Calu3 (cell line): ENCODE measurements at regions not wholly inside any gene's neighbourhood (a gene's known extent, or its start where the extent isn't known, plus 50 kb on each side); places are given as distances from the start of the nearest gene placed in this dataset.

Source experiments
- BruUV-seq: library from RNA; stranded (reverse); fragments of 400-500 nt; replicated peaks from 2 replicates; lab custom pipeline; 2021; lab: Mats Ljungman, UMichigan
- CTCF ChIA-PET: fragments of 300-600 bp; sonication (Branson Sonifier 250); formaldehyde crosslinking; loops from one replicate; lab custom pipeline; 2022; ENCODE audit warnings: antibody characterized with exemption; lab: Charles Lee
- DNase-seq: peaks from one replicate; pipeline ENCODE4 v3.0.0; 2022
- H3K27ac Mint-ChIP-seq: one replicate; pipeline ENCODE4 v1.8.0; 2022; ENCODE audit warnings: mixed read lengths; ENCODE audit not compliant: unreplicated experiment
- H3K27me3 Mint-ChIP-seq: one replicate; pipeline ENCODE4 v1.8.0; 2022; ENCODE audit warnings: mixed read lengths; ENCODE audit not compliant: unreplicated experiment
- H3K36me3 Mint-ChIP-seq: one replicate; pipeline ENCODE4 v1.8.0; 2022; ENCODE audit warnings: mild to moderate bottlenecking, moderate library complexity, mixed read lengths; ENCODE audit not compliant: insufficient read depth, unreplicated experiment
- H3K4me1 Mint-ChIP-seq: one replicate; pipeline ENCODE4 v1.8.0; 2022; ENCODE audit warnings: mild to moderate bottlenecking, low read depth, mixed read lengths; ENCODE audit not compliant: unreplicated experiment
- H3K4me3 Mint-ChIP-seq: one replicate; pipeline ENCODE4 v1.8.0; 2022; ENCODE audit warnings: mild to moderate bottlenecking, low read depth, moderate library complexity, mixed read lengths; ENCODE audit not compliant: unreplicated experiment
- H3K9me3 Mint-ChIP-seq: one replicate; pipeline ENCODE4 v1.8.0; 2022; ENCODE audit warnings: low read depth, mixed read lengths; ENCODE audit not compliant: unreplicated experiment
- intact Hi-C: fragments of 100-400 bp; cut with micrococcal nuclease; formaldehyde crosslinking; loops from one replicate; pipeline ENCODE4 v1.10.0; 2022; ENCODE audit not compliant: unreplicated experiment
- TF ChIP-seq, protein P1 (sequence below): fragments of 200-600 bp; IDR thresholded peaks from one replicate; pipeline ENCODE4 v1.8.0; 2022; ENCODE audit warnings: antibody characterized with exemption; ENCODE audit not compliant: unreplicated experiment

DNA sequence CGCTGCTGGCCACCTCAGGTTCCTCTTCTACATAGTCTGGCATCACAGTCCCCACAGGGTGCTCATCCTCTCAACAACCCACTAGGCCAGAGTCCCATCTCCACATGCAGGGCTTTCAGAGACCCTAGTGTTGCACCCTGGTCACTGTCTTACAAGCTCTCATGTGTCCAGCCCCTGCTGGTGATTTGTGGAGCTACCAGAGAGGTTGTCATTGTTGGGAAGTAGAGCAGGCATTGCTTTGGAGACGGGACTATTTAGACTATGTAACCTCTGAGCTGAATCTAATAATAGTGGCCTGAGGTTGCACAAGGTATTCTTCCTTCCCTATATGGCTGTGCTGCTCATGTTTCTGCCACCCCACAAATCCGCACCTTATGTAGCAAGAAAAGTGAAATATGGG, 135.3 kb upstream of the VWC2 start:
- no TSS peak for BruUV-seq

DNA sequence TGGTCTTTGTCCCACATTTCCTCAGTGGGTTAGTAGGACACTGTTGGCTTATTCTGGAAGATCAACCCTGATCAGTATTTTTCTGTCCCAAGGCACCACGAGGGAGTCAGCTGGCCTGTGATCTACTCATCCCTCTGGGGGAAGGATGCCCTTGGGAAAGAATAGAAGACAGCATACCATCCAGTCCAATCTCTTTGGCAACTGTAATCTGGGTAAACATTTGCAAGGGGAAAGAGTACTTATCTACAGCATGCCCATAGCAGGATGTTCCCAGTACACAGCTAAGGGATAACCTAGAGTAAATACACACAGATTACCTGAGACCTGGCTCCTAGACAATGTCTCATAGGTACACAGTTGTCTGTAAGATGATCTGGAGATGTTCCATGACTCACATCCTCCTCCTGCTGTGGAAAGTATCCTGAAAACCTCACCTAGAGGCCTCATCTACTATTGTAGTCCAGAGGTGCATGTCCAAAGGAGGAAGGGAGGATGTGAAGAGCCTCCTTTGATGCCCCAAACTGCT, 134.3 kb upstream of the VWC2 start:
- intact Hi-C loops: no loop called here
- Mint-ChIP-seq H3K36me3 (no peaks in the 10 kb centered on the region), H3K9me3 (peaks cover 3% of the 10 kb centered on the region), H3K4me3 (no peak overlapping the region), H3K4me1 (no peaks in the 10 kb centered on the region), H3K27me3 (no peaks in the 10 kb centered on the region), H3K27ac (no peak overlapping the region)
- TF ChIP-seq, protein P1, sequence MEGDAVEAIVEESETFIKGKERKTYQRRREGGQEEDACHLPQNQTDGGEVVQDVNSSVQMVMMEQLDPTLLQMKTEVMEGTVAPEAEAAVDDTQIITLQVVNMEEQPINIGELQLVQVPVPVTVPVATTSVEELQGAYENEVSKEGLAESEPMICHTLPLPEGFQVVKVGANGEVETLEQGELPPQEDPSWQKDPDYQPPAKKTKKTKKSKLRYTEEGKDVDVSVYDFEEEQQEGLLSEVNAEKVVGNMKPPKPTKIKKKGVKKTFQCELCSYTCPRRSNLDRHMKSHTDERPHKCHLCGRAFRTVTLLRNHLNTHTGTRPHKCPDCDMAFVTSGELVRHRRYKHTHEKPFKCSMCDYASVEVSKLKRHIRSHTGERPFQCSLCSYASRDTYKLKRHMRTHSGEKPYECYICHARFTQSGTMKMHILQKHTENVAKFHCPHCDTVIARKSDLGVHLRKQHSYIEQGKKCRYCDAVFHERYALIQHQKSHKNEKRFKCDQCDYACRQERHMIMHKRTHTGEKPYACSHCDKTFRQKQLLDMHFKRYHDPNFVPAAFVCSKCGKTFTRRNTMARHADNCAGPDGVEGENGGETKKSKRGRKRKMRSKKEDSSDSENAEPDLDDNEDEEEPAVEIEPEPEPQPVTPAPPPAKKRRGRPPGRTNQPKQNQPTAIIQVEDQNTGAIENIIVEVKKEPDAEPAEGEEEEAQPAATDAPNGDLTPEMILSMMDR: no peak
- DNase-seq: no peak
- CTCF ChIA-PET: no interaction called here
- BruUV-seq: no TSS peak

More for the DNA sequence above, 135.3 kb upstream of the VWC2 start:
- Mint-ChIP-seq H3K27ac (no peak overlapping the region), H3K36me3 (no peaks in the 10 kb centered on the region), H3K4me1 (no peaks in the 10 kb centered on the region), H3K4me3 (no peak overlapping the region), H3K27me3 (no peaks in the 10 kb centered on the region), H3K9me3 (peaks cover 3% of the 10 kb centered on the region)
- intact Hi-C loops: no loop called here
- no peak for DNase-seq
- TF ChIP-seq, protein P1: no peak
- CTCF ChIA-PET: interaction anchor here (0.5 kb wide), 1 partner anchor 673 kb away, joined by 5 read pairs; no protein-coding TSS in a partner anchor

DNA sequence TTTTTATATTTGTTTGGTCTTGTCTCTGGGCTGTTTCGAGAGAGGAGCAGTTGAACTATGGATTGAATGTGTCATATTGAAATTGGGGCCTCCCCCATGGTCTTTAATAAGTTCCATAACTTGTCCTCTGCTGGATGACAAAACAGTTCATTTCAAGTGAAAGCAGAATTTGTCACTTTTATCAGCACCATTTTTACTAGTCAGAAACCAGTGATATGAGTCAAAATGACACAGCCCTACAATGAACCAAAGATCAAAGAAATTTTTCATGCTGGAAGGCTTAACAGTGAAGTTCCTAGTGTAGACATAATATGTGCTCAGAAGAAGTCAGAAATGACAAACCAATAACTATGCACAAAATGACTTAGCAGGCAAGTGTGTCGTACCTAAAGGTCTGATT, 133.6 kb upstream of the VWC2 start:
- no TSS peak for BruUV-seq
- H3K27me3 Mint-ChIP-seq: no peaks in the 10 kb centered on the region
- H3K4me1 Mint-ChIP-seq: no peaks in the 10 kb centered on the region
- no peak overlapping the region for H3K4me3 Mint-ChIP-seq
- intact Hi-C loops: no loop called here
- H3K9me3 Mint-ChIP-seq: peaks cover 3% of the 10 kb centered on the region
- H3K27ac Mint-ChIP-seq: no peak overlapping the region
- no peak for DNase-seq
- TF ChIP-seq, protein P1: no peak
- H3K36me3 Mint-ChIP-seq: no peaks in the 10 kb centered on the region
- CTCF ChIA-PET: no interaction called here

DNA sequence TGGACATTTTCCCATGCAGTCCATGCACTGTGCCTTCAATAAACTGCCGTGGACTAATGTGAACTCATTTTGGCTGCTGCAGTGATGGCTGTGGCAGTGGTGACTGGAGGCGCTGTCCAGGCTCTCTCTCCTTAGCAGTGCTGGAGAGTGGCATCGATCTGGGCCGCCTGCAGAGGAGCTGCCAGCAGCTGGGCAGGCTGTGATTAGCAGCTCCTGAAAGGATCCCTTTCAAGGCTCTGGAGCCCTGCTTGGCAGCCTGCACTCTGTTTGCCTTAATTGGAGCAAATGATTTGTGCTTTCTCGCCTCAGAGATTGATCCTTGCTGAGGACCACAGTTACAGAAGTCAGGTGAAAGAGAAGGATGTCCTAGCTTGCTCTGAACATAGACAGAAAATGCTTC, 130.1 kb upstream of the VWC2 start:
- Mint-ChIP-seq H3K4me3 (no peak overlapping the region), H3K36me3 (no peaks in the 10 kb centered on the region), H3K4me1 (no peaks in the 10 kb centered on the region), H3K27ac (no peak overlapping the region), H3K27me3 (no peaks in the 10 kb centered on the region), H3K9me3 (peaks cover 11% of the 10 kb centered on the region)
- no TSS peak for BruUV-seq
- CTCF ChIA-PET: no interaction called here
- TF ChIP-seq, protein P1: no peak
- intact Hi-C loops: no loop called here
- DNase-seq: no peak
